ENCODE measurements at regions not wholly inside any gene's neighbourhood (a gene's known extent, or its start where the extent isn't known, plus 50 kb on each side); places are given as distances from the start of the nearest gene placed in this dataset.

GRCh38 chr7:109637428-109637990 lies 1067.8 kb downstream of the DNAJB9 start:
- POLR2A ChIA-PET (ENCODE audit: unreplicated experiment): no interaction called here
- H3K4me1 ChIP-seq (ENCODE audit: control insufficient read depth, insufficient read depth, low read length): no peaks in the 10 kb centered on the region
- H3K9me3 ChIP-seq (ENCODE audit: control insufficient read depth, insufficient read depth, low read length): peaks cover 2% of the 10 kb centered on the region
- no peak overlapping the region for H3K4ac ChIP-seq (ENCODE audit: low read depth, low read length)
- no peak overlapping the region for H3K23ac ChIP-seq (ENCODE audit: low read depth, low read length)
- DNase-seq (no peak), ATAC-seq (ENCODE audit: low read depth) (no peak)
- H3K18ac ChIP-seq (ENCODE audit: low read depth, low read length): no peak overlapping the region
- H2AK9ac ChIP-seq (replicated peaks; ENCODE audit: low read depth, low read length, poor library complexity): no peak overlapping the region
- H3K79me1 ChIP-seq (ENCODE audit: low read depth in 1 of 2, low read length in 2 of 2): no peaks in the 10 kb centered on the region
- TF ChIP-seq RAD21 (IDR thresholded peaks at IDR 0.05; ENCODE audit: low read length) (no peak), RFX5 (IDR thresholded peaks at IDR 0.05; ENCODE audit: low read depth, low read length) (no peak), CHD1 (IDR thresholded peaks at IDR 0.05; ENCODE audit: low read depth, low read length) (no peak), SMC3 (IDR thresholded peaks at IDR 0.05; ENCODE audit: low read depth, low read length) (no peak), ELK1 (IDR thresholded peaks at IDR 0.05; ENCODE audit: borderline replicate concordance, low read depth, low read length) (no peak), CEBPB (IDR thresholded peaks at IDR 0.05; ENCODE audit: low read depth, low read length) (no peak), FOS (IDR thresholded peaks at IDR 0.05; ENCODE audit: low read depth, low read length) (no peak), RCOR1 (IDR thresholded peaks at IDR 0.05; ENCODE audit: insufficient replicate concordance, low read length) (no peak), BHLHE40 (IDR thresholded peaks at IDR 0.05; ENCODE audit: low read depth, low read length) (no peak), MAZ (IDR thresholded peaks at IDR 0.05; ENCODE audit: borderline replicate concordance, low read depth, low read length) (no peak), POLR2A (IDR thresholded peaks at IDR 0.05; ENCODE audit: low read depth, low read length) (no peak), MAFK (IDR thresholded peaks at IDR 0.05; ENCODE audit: low read depth, low read length) (no peak)
- TF ChIP-seq, protein P1, sequence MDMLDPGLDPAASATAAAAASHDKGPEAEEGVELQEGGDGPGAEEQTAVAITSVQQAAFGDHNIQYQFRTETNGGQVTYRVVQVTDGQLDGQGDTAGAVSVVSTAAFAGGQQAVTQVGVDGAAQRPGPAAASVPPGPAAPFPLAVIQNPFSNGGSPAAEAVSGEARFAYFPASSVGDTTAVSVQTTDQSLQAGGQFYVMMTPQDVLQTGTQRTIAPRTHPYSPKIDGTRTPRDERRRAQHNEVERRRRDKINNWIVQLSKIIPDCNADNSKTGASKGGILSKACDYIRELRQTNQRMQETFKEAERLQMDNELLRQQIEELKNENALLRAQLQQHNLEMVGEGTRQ (IDR thresholded peaks at IDR 0.05; ENCODE audit: low read depth, low read length): no peak
- TF ChIP-seq, protein P2, sequence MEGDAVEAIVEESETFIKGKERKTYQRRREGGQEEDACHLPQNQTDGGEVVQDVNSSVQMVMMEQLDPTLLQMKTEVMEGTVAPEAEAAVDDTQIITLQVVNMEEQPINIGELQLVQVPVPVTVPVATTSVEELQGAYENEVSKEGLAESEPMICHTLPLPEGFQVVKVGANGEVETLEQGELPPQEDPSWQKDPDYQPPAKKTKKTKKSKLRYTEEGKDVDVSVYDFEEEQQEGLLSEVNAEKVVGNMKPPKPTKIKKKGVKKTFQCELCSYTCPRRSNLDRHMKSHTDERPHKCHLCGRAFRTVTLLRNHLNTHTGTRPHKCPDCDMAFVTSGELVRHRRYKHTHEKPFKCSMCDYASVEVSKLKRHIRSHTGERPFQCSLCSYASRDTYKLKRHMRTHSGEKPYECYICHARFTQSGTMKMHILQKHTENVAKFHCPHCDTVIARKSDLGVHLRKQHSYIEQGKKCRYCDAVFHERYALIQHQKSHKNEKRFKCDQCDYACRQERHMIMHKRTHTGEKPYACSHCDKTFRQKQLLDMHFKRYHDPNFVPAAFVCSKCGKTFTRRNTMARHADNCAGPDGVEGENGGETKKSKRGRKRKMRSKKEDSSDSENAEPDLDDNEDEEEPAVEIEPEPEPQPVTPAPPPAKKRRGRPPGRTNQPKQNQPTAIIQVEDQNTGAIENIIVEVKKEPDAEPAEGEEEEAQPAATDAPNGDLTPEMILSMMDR (conservative IDR thresholded peaks at IDR 0.05; ENCODE audit: low read depth, low read length): no peak
- no peak overlapping the region for H3K14ac ChIP-seq (replicated peaks; ENCODE audit: low read depth, low read length)
- no peak overlapping the region for H3K4me2 ChIP-seq (ENCODE audit: low read depth, low read length)
- no peaks in the 10 kb centered on the region for H3K9me1 ChIP-seq (ENCODE audit: insufficient read depth, low read length)
- WGBS, 2 experiments (ENCODE audit: extremely low coverage in 2 of 2, insufficient read length in 1 of 2): no CpG with 5 or more reads among the region's 4 CpGs
- no peak overlapping the region for H3K27ac ChIP-seq (ENCODE audit: insufficient read depth, low read length)
- in situ Hi-C loops (cut with MboI; ENCODE audit: low sequenced_read_pairs) (no loop called here), dilution Hi-C loops (cut with HindIII; ENCODE audit: low sequenced_read_pairs, unreplicated experiment) (no loop called here), intact Hi-C loops (cut with micrococcal nuclease) (no loop called here)
- no peak overlapping the region for H4K91ac ChIP-seq (ENCODE audit: insufficient read depth, low read depth, low read length)
- H2AFZ ChIP-seq (replicated peaks; ENCODE audit: low read length, poor library complexity): no peak overlapping the region
- no peak overlapping the region for H4K8ac ChIP-seq (ENCODE audit: low read depth in 2 of 2, low read length in 2 of 2)
- H2BK120ac ChIP-seq (ENCODE audit: low read depth, low read length): no peak overlapping the region
- no peaks in the 10 kb centered on the region for H3K27me3 ChIP-seq (ENCODE audit: control insufficient read depth, insufficient read depth, low read length)
- H2BK15ac ChIP-seq (ENCODE audit: low read depth, low read length): no peak overlapping the region
- no TSS peak for BruUV-seq (replicated peaks)
- no peak overlapping the region for H3K4me3 ChIP-seq (ENCODE audit: insufficient read depth, low read depth, low read length)
- no peaks in the 10 kb centered on the region for H4K20me1 ChIP-seq (ENCODE audit: insufficient read depth, low read length)
- H2BK20ac ChIP-seq (ENCODE audit: low read depth, low read length): no peak overlapping the region
- H4K5ac ChIP-seq (ENCODE audit: low read depth, low read length): no peak overlapping the region
- H3K36me3 ChIP-seq (ENCODE audit: control insufficient read depth, insufficient read depth, low read length): no peaks in the 10 kb centered on the region
- no peak overlapping the region for H2AK5ac ChIP-seq (ENCODE audit: low read depth, low read length)
- CTCF ChIA-PET: no interaction called here
- no peak overlapping the region for H3K9ac ChIP-seq (ENCODE audit: low read depth, low read length)
- H3K56ac ChIP-seq (ENCODE audit: extremely low read depth, insufficient read depth, low read length): no peak overlapping the region
- no peak overlapping the region for H2BK5ac ChIP-seq (ENCODE audit: low read depth, low read length, poor library complexity, severe bottlenecking)
